ENCODE measurements at regions not wholly inside any gene's neighbourhood (a gene's known extent, or its start where the extent isn't known, plus 50 kb on each side); places are given as distances from the start of the nearest gene placed in this dataset.

- Mint-ChIP-seq H3K36me3 (ENCODE audit: low read depth) (no peaks in the 10 kb centered on the region), H3K9me3 (no peaks in the 10 kb centered on the region), H3K4me1 (no peaks in the 10 kb centered on the region), H3K27ac (no peak overlapping the region), H3K27me3 (no peaks in the 10 kb centered on the region), H3K4me3 (no peak overlapping the region)
- no peak for ATAC-seq
- DNase-seq, result no peak
These were observed 655.0 kb upstream of the LCORL start for GRCh38 chr4:18676526-18676915.

GRCh38 chr4:18675586-18676525 lies 654.3 kb upstream of the LCORL start:
- Mint-ChIP-seq H3K9me3 (no peaks in the 10 kb centered on the region), H3K27ac (no peak overlapping the region), H3K36me3 (ENCODE audit: low read depth) (no peaks in the 10 kb centered on the region), H3K4me1 (no peaks in the 10 kb centered on the region), H3K27me3 (no peaks in the 10 kb centered on the region), H3K4me3 (no peak overlapping the region)
- DNase-seq, result no peak
- ATAC-seq, result no peak

GRCh38 chr4:18670034-18670433 lies 648.5 kb upstream of the LCORL start:
- Mint-ChIP-seq H3K9me3 (no peaks in the 10 kb centered on the region), H3K27ac (no peak overlapping the region), H3K27me3 (no peaks in the 10 kb centered on the region), H3K4me3 (no peak overlapping the region), H3K4me1 (no peaks in the 10 kb centered on the region), H3K36me3 (ENCODE audit: low read depth) (no peaks in the 10 kb centered on the region)
- DNase-seq (no peak), ATAC-seq (no peak)

- Mint-ChIP-seq H3K27ac (no peak overlapping the region), H3K36me3 (ENCODE audit: low read depth) (no peaks in the 10 kb centered on the region), H3K4me1 (no peaks in the 10 kb centered on the region), H3K9me3 (no peaks in the 10 kb centered on the region), H3K4me3 (no peak overlapping the region), H3K27me3 (no peaks in the 10 kb centered on the region)
- ATAC-seq (no peak), DNase-seq (no peak)
These were observed 647.8 kb upstream of the LCORL start for GRCh38 chr4:18669390-18669789.

- Mint-ChIP-seq H3K4me1 (no peaks in the 10 kb centered on the region), H3K27me3 (no peaks in the 10 kb centered on the region), H3K36me3 (ENCODE audit: low read depth) (no peaks in the 10 kb centered on the region), H3K4me3 (no peak overlapping the region), H3K27ac (no peak overlapping the region), H3K9me3 (no peaks in the 10 kb centered on the region)
- no peak for ATAC-seq
- no peak for DNase-seq
These were observed 644.8 kb upstream of the LCORL start for GRCh38 chr4:18666322-18666721.

GRCh38 chr4:18664171-18664570 lies 642.6 kb upstream of the LCORL start:
- H3K27me3 Mint-ChIP-seq, result no peaks in the 10 kb centered on the region
- H3K9me3 Mint-ChIP-seq, result no peaks in the 10 kb centered on the region
- DNase-seq (no peak), ATAC-seq (no peak)
- no peaks in the 10 kb centered on the region for H3K36me3 Mint-ChIP-seq (ENCODE audit: low read depth)
- H3K4me3 Mint-ChIP-seq, result no peak overlapping the region
- no peak overlapping the region for H3K27ac Mint-ChIP-seq
- H3K4me1 Mint-ChIP-seq, result no peaks in the 10 kb centered on the region

GRCh38 chr4:18645351-18645750 lies 623.8 kb upstream of the LCORL start:
- no peak overlapping the region for H3K27ac Mint-ChIP-seq
- no peaks in the 10 kb centered on the region for H3K27me3 Mint-ChIP-seq

GRCh38 chr4:18641334-18641733 lies 619.8 kb upstream of the LCORL start:
- H3K27ac Mint-ChIP-seq, result no peak overlapping the region
- H3K4me3 Mint-ChIP-seq, result no peak overlapping the region
- H3K9me3 Mint-ChIP-seq, result no peaks in the 10 kb centered on the region
- no peak for ATAC-seq
- peaks cover 2% of the 10 kb centered on the region for H3K27me3 Mint-ChIP-seq
- no peaks in the 10 kb centered on the region for H3K4me1 Mint-ChIP-seq
- no peaks in the 10 kb centered on the region for H3K36me3 Mint-ChIP-seq (ENCODE audit: low read depth)
- DNase-seq, result no peak

More at GRCh38 chr4:18645351-18645750, 623.8 kb upstream of the LCORL start:
- Mint-ChIP-seq H3K9me3 (peaks cover 19% of the 10 kb centered on the region), H3K4me1 (no peaks in the 10 kb centered on the region), H3K36me3 (ENCODE audit: low read depth) (no peaks in the 10 kb centered on the region), H3K4me3 (no peak overlapping the region)
- DNase-seq, result no peak
- no peak for ATAC-seq

GRCh38 chr4:18638031-18638430 lies 616.5 kb upstream of the LCORL start:
- H3K4me1 Mint-ChIP-seq, result no peaks in the 10 kb centered on the region
- no peak overlapping the region for H3K4me3 Mint-ChIP-seq
- no peak overlapping the region for H3K27ac Mint-ChIP-seq

GRCh38 chr4:18636001-18636585 lies 614.5 kb upstream of the LCORL start:
- H3K27me3 Mint-ChIP-seq, result peaks cover 6% of the 10 kb centered on the region
- no peaks in the 10 kb centered on the region for H3K9me3 Mint-ChIP-seq
- no peak overlapping the region for H3K4me3 Mint-ChIP-seq
- H3K36me3 Mint-ChIP-seq (ENCODE audit: low read depth), result no peaks in the 10 kb centered on the region
- H3K4me1 Mint-ChIP-seq, result no peaks in the 10 kb centered on the region
- ATAC-seq, result no peak
- no peak for DNase-seq
- no peak overlapping the region for H3K27ac Mint-ChIP-seq

More at GRCh38 chr4:18638031-18638430, 616.5 kb upstream of the LCORL start:
- no peak for DNase-seq
- Mint-ChIP-seq H3K27me3 (peaks cover 6% of the 10 kb centered on the region), H3K9me3 (no peaks in the 10 kb centered on the region), H3K36me3 (ENCODE audit: low read depth) (no peaks in the 10 kb centered on the region)
- ATAC-seq, result no peak

GRCh38 chr4:18635531-18635930 lies 614.0 kb upstream of the LCORL start:
- Mint-ChIP-seq H3K27me3 (peaks cover 6% of the 10 kb centered on the region), H3K9me3 (no peaks in the 10 kb centered on the region), H3K4me1 (no peaks in the 10 kb centered on the region), H3K27ac (no peak overlapping the region), H3K36me3 (ENCODE audit: low read depth) (no peaks in the 10 kb centered on the region), H3K4me3 (no peak overlapping the region)
- DNase-seq, result no peak
- ATAC-seq, result no peak

- Mint-ChIP-seq H3K9me3 (no peaks in the 10 kb centered on the region), H3K4me3 (no peak overlapping the region), H3K36me3 (ENCODE audit: low read depth) (no peaks in the 10 kb centered on the region), H3K27me3 (peaks cover 5% of the 10 kb centered on the region), H3K4me1 (no peaks in the 10 kb centered on the region), H3K27ac (no peak overlapping the region)
- DNase-seq (no peak), ATAC-seq (no peak)
These were observed 610.0 kb upstream of the LCORL start for GRCh38 chr4:18631586-18631985.

- H3K4me1 Mint-ChIP-seq, result no peaks in the 10 kb centered on the region
- peak; percentile 40 for ATAC-seq
- H3K27me3 Mint-ChIP-seq, result peaks cover 4% of the 10 kb centered on the region
- no peaks in the 10 kb centered on the region for H3K36me3 Mint-ChIP-seq (ENCODE audit: low read depth)
- no peak for DNase-seq
- H3K4me3 Mint-ChIP-seq, result no peak overlapping the region
- no peak overlapping the region for H3K27ac Mint-ChIP-seq
- no peaks in the 10 kb centered on the region for H3K9me3 Mint-ChIP-seq
These were observed 608.9 kb upstream of the LCORL start for GRCh38 chr4:18630218-18631110.

GRCh38 chr4:18627447-18628005 lies 606.0 kb upstream of the LCORL start:
- DNase-seq (no peak), ATAC-seq (no peak)
- Mint-ChIP-seq H3K4me3 (no peak overlapping the region), H3K9me3 (no peaks in the 10 kb centered on the region), H3K27me3 (peaks cover 2% of the 10 kb centered on the region), H3K27ac (no peak overlapping the region), H3K4me1 (no peaks in the 10 kb centered on the region), H3K36me3 (ENCODE audit: low read depth) (no peaks in the 10 kb centered on the region)

All from activated naive CD8-positive, alpha-beta T cell treated with anti-CD3 and anti-CD28 coated beads, Interleukin-2, amount 50 U/mL, for 24 hours (primary cell).